NT2/D1 (cell line): ENCODE measurements at regions not wholly inside any gene's neighbourhood (a gene's known extent, or its start where the extent isn't known, plus 50 kb on each side); places are given as distances from the start of the nearest gene placed in this dataset.

Source experiments
- SUZ12 ChIP-seq: IDR thresholded peaks from 2 replicates; pipeline ENCODE4 v1.6.1; 2011; ENCODE audit not compliant: insufficient read length, insufficient read depth; ENCODE audit errors: extremely low read depth
- ZNF274 ChIP-seq: IDR thresholded peaks from 2 replicates; pipeline ENCODE4 v1.6.1; 2011; ENCODE audit warnings: mild to moderate bottlenecking, low read depth, low read length

DNA sequence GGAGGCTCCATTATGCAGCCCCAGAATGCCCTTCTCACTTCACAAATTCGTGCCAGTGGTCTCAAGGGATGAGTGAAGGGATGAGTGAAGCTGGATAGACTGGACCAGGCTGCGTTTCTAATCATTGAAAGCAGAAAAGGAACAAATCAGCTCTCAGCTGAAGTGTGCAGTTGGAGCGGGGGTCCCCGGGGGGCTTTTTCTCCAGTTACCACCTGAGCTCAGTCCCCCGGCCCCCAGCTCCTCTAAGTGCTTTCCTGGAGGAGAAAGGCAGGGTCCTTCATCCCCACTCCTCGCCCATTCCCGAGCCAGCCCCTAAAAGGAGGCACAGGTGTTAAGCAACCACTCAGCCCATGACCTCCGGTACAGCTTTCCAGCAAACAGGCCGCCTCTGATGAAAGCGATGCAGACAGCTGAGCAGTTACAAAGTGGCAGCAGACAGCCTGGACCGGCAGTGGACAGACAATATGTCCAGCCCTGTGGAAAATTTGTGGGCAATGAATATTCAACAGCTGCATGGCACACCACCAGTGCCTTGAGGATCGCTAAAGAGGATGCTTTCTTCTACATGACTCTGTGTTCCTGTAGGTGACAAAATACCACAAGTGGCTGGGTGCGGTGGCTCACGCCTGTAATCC is 110.7 kb upstream of the UBL3 start:
- TF ChIP-seq ZNF274 (no peak), SUZ12 (no peak)
